Activated B cell treated with CpG ODN at 0.5 μM for 24 hours (primary cell): ENCODE measurements at regions not wholly inside any gene's neighbourhood (a gene's known extent, or its start where the extent isn't known, plus 50 kb on each side); places are given as distances from the start of the nearest gene placed in this dataset.

ENCODE experiments used
- ATAC-seq: fragments of 200-7000 bp; cut with Tn5 transposase; one replicate; pipeline ENCODE4 v1.10.0; 2021; ENCODE audit warnings: low read depth, mild to moderate bottlenecking, moderate library complexity
- CTCF ChIA-PET: fragments of 350-600 bp; sonication (Branson Sonifier 250); formaldehyde crosslinking; loops from one replicate; lab custom pipeline; 2021; ENCODE audit warnings: antibody characterized with exemption; lab: Charles Lee
- POLR2A ChIA-PET: fragments of 350-600 bp; sonication (Branson Sonifier 250); formaldehyde crosslinking; loops from one replicate; lab custom pipeline; 2021; ENCODE audit warnings: antibody characterized with exemption; lab: Charles Lee
- DNase-seq: peaks from one replicate; pipeline ENCODE4 v3.0.0; 2022
- H3K27ac Mint-ChIP-seq: one replicate; pipeline ENCODE4 v1.8.0; 2020; ENCODE audit warnings: mixed read lengths
- H3K27me3 Mint-ChIP-seq: one replicate; pipeline ENCODE4 v1.8.0; 2021; ENCODE audit warnings: mixed read lengths
- H3K36me3 Mint-ChIP-seq: one replicate; pipeline ENCODE4 v1.8.0; 2021; ENCODE audit warnings: low read depth, mixed read lengths
- H3K4me1 Mint-ChIP-seq: one replicate; pipeline ENCODE4 v1.8.0; 2021; ENCODE audit warnings: mixed read lengths
- H3K4me3 Mint-ChIP-seq: one replicate; pipeline ENCODE4 v1.8.0; 2020; ENCODE audit warnings: mild to moderate bottlenecking, mixed read lengths
- H3K9me3 Mint-ChIP-seq: one replicate; pipeline ENCODE4 v1.8.0; 2020; ENCODE audit warnings: mixed read lengths
- CTCF ChIP-seq: fragments of 200-600 bp; IDR thresholded peaks from one replicate; pipeline ENCODE4 v1.8.0; 2022; ENCODE audit warnings: antibody characterized with exemption, mild to moderate bottlenecking
- intact Hi-C: fragments of 100-400 bp; cut with micrococcal nuclease; formaldehyde crosslinking; loops from one replicate; pipeline ENCODE4 v1.15.1; 2024

- CTCF ChIA-PET = no interaction called here
- no peak for ATAC-seq
- POLR2A ChIA-PET = no interaction called here
- TF ChIP-seq CTCF = no peak
- Mint-ChIP-seq H3K27ac (no peak overlapping the region), H3K36me3 (no peaks in the 10 kb centered on the region), H3K9me3 (no peaks in the 10 kb centered on the region), H3K27me3 (peaks cover 11% of the 10 kb centered on the region), H3K4me1 (no peaks in the 10 kb centered on the region), H3K4me3 (no peak overlapping the region)
- intact Hi-C loops = no loop called here
- no peak for DNase-seq
Observed at GRCh38 chr4:74692972-74693371, 101.4 kb downstream of the BTC start.
